ENCODE measurements at regions not wholly inside any gene's neighbourhood (a gene's known extent, or its start where the extent isn't known, plus 50 kb on each side); places are given as distances from the start of the nearest gene placed in this dataset.

DNA sequence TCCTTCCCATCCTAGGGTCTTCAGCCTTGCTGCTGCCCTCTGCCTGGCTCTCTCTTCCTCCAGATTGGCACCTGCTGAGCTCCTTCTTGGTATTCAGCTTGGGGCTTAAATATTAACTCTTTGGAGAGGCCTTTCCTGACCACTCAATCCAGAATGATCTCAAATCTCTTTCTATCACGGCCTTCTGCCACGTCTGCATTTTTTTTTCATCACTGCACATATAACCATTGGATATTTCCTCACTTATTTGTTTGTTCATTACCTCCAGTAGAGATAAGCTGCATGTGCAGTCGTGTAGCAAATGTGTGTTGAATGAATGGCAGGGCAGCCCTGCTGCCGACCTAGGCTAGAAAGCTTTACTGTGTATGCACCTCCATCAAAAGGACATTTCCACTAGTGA, 51.6 kb upstream of the MPP7 start:
- Histone ChIP-seq H3K9me3 (ENCODE audit: control insufficient read depth, low read depth, low read length) (no peaks in the 10 kb centered on the region), H3K27me3 (ENCODE audit: control insufficient read depth, extremely low read depth, insufficient read depth, low read length) (no peaks in the 10 kb centered on the region), H3K4me3 (ENCODE audit: control insufficient read depth in 2 of 3, extremely low read depth in 1 of 3, insufficient read depth in 2 of 3, low read depth in 1 of 3, low read length in 3 of 3) (no peak overlapping the region), H3K9ac (ENCODE audit: control insufficient read depth, extremely low read depth, insufficient read depth, low read length) (no peak overlapping the region), H3K4me1 (ENCODE audit: control insufficient read depth, extremely low read depth, insufficient read depth, low read length) (no peaks in the 10 kb centered on the region), H4K20me1 (ENCODE audit: control insufficient read depth, extremely low read depth, insufficient read depth, low read length) (no peaks in the 10 kb centered on the region), H2AFZ (ENCODE audit: control insufficient read depth, low read length) (no peak overlapping the region), H3K4me2 (ENCODE audit: control insufficient read depth, extremely low read depth, insufficient read depth, low read depth, low read length) (no peak overlapping the region), H3K27ac (ENCODE audit: control insufficient read depth, insufficient read depth, low read length) (no peak overlapping the region), H3K79me2 (ENCODE audit: control insufficient read depth, insufficient read depth, low read length) (no peaks in the 10 kb centered on the region), H3K9me1 (ENCODE audit: control insufficient read depth, extremely low read depth, insufficient read depth, low read length) (no peaks in the 10 kb centered on the region), H3K36me3 (ENCODE audit: control insufficient read depth in 2 of 2, extremely low read depth in 1 of 2, insufficient read depth in 2 of 2, low read length in 2 of 2) (no peaks in the 10 kb centered on the region)
- no peak for DNase-seq (ENCODE audit: low read depth, low spot score)
- dilution Hi-C loops (cut with MboI; ENCODE audit: extremely low pct_ligation_motif_present, low sequenced_read_pairs): no loop called here
- no peak for FAIRE-seq
- TF ChIP-seq, protein P1, sequence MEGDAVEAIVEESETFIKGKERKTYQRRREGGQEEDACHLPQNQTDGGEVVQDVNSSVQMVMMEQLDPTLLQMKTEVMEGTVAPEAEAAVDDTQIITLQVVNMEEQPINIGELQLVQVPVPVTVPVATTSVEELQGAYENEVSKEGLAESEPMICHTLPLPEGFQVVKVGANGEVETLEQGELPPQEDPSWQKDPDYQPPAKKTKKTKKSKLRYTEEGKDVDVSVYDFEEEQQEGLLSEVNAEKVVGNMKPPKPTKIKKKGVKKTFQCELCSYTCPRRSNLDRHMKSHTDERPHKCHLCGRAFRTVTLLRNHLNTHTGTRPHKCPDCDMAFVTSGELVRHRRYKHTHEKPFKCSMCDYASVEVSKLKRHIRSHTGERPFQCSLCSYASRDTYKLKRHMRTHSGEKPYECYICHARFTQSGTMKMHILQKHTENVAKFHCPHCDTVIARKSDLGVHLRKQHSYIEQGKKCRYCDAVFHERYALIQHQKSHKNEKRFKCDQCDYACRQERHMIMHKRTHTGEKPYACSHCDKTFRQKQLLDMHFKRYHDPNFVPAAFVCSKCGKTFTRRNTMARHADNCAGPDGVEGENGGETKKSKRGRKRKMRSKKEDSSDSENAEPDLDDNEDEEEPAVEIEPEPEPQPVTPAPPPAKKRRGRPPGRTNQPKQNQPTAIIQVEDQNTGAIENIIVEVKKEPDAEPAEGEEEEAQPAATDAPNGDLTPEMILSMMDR (optimal IDR thresholded peaks at IDR 0.05 in 1 of 3, IDR thresholded peaks at IDR 0.05 in 1 of 3, conservative IDR thresholded peaks at IDR 0.05 in 1 of 3; ENCODE audit: extremely low read depth in 1 of 3, insufficient read depth in 2 of 3, low read length in 3 of 3): no peak
- no peak for TF ChIP-seq EZH2 (IDR thresholded peaks at IDR 0.05; ENCODE audit: low read length)

DNA sequence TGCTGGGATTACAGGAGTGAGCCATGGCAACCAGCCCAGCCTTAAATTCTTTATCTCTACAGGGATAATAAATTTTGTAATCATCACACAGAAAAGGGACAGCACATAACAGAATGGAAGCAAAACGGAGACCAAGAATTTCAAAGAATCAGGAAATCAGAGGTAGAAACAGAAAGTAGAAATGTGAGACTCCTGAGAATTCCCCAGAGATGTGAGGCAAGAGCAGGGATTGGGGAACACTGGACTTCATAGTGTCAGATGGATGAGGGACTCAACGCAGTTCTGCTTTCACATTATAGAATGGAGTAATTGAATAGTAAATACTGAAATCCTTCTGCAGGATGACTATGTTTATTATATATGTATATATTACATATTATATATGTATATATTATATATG, 52.5 kb upstream of the MPP7 start:
- Histone ChIP-seq H3K9me3 (ENCODE audit: control insufficient read depth, low read depth, low read length) (no peaks in the 10 kb centered on the region), H3K79me2 (ENCODE audit: control insufficient read depth, insufficient read depth, low read length) (no peaks in the 10 kb centered on the region), H3K27me3 (ENCODE audit: control insufficient read depth, extremely low read depth, insufficient read depth, low read length) (no peaks in the 10 kb centered on the region), H3K36me3 (ENCODE audit: control insufficient read depth in 2 of 2, extremely low read depth in 1 of 2, insufficient read depth in 2 of 2, low read length in 2 of 2) (no peaks in the 10 kb centered on the region), H3K27ac (ENCODE audit: control insufficient read depth, insufficient read depth, low read length) (no peak overlapping the region), H4K20me1 (ENCODE audit: control insufficient read depth, extremely low read depth, insufficient read depth, low read length) (no peaks in the 10 kb centered on the region), H3K4me2 (ENCODE audit: control insufficient read depth, extremely low read depth, insufficient read depth, low read depth, low read length) (no peak overlapping the region), H3K9ac (ENCODE audit: control insufficient read depth, extremely low read depth, insufficient read depth, low read length) (no peak overlapping the region), H2AFZ (ENCODE audit: control insufficient read depth, low read length) (no peak overlapping the region), H3K4me3 (ENCODE audit: control insufficient read depth in 2 of 3, extremely low read depth in 1 of 3, insufficient read depth in 2 of 3, low read depth in 1 of 3, low read length in 3 of 3) (no peak overlapping the region), H3K9me1 (ENCODE audit: control insufficient read depth, extremely low read depth, insufficient read depth, low read length) (no peaks in the 10 kb centered on the region), H3K4me1 (ENCODE audit: control insufficient read depth, extremely low read depth, insufficient read depth, low read length) (no peaks in the 10 kb centered on the region)
- FAIRE-seq (no peak), DNase-seq (ENCODE audit: low read depth, low spot score) (no peak)
- no peak for TF ChIP-seq EZH2 (IDR thresholded peaks at IDR 0.05; ENCODE audit: low read length)
- TF ChIP-seq, protein P1 (optimal IDR thresholded peaks at IDR 0.05 in 1 of 3, IDR thresholded peaks at IDR 0.05 in 1 of 3, conservative IDR thresholded peaks at IDR 0.05 in 1 of 3; ENCODE audit: extremely low read depth in 1 of 3, insufficient read depth in 2 of 3, low read length in 3 of 3): no peak
- dilution Hi-C loops (cut with MboI; ENCODE audit: extremely low pct_ligation_motif_present, low sequenced_read_pairs): no loop called here

All from keratinocyte (primary cell).